ENCODE measurements at regions not wholly inside any gene's neighbourhood (a gene's known extent, or its start where the extent isn't known, plus 50 kb on each side); places are given as distances from the start of the nearest gene placed in this dataset.

DNA sequence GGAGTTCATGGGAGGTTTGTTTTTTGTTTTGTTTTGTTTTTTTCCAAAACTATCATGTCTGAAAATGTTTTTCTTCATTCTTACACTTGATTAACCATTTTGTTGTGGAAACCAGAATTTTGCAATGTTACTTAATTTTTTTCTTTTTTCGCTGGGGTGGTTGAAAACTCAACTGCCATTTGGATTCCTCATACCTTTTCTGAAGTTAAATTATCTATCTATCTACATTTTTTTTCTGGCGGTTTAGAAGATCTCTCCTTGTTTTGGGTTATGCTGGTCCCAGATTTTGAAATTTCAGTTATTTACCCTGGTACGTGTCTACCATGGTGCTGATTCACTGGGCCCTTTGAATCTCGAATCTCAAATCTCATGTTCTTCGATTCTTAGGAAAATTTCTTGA, 316.2 kb upstream of the SMARCA2 start:
- Histone ChIP-seq H3K9me3 (ENCODE audit: control insufficient read depth, insufficient read depth, low read depth, low read length) (no peaks in the 10 kb centered on the region), H4K20me1 (ENCODE audit: control insufficient read depth, extremely low read depth, insufficient read depth, low read length) (no peaks in the 10 kb centered on the region), H3K36me3 (ENCODE audit: control insufficient read depth, insufficient read depth, low read length) (no peaks in the 10 kb centered on the region), H3K79me2 (ENCODE audit: control insufficient read depth, insufficient read depth, low read length) (no peaks in the 10 kb centered on the region), H2AFZ (ENCODE audit: low read length) (no peak overlapping the region), H3K9ac (ENCODE audit: insufficient read depth, low read length) (no peak overlapping the region), H3K27me3 (ENCODE audit: control insufficient read depth, insufficient read depth, low read length) (no peaks in the 10 kb centered on the region), H3K4me1 (ENCODE audit: control insufficient read depth, extremely low read depth, insufficient read depth, low read length) (no peaks in the 10 kb centered on the region), H3K4me3 (replicated peaks in 1 of 4; ENCODE audit: control extremely low read depth in 1 of 4, insufficient read depth in 1 of 4, low read depth in 3 of 4, low read length in 4 of 4) (no peak overlapping the region), H3K27ac (ENCODE audit: insufficient read depth, low read length) (no peak overlapping the region), H3K4me2 (ENCODE audit: extremely low read depth, insufficient read depth, low read length) (no peak overlapping the region)
- TF ChIP-seq, protein P1, sequence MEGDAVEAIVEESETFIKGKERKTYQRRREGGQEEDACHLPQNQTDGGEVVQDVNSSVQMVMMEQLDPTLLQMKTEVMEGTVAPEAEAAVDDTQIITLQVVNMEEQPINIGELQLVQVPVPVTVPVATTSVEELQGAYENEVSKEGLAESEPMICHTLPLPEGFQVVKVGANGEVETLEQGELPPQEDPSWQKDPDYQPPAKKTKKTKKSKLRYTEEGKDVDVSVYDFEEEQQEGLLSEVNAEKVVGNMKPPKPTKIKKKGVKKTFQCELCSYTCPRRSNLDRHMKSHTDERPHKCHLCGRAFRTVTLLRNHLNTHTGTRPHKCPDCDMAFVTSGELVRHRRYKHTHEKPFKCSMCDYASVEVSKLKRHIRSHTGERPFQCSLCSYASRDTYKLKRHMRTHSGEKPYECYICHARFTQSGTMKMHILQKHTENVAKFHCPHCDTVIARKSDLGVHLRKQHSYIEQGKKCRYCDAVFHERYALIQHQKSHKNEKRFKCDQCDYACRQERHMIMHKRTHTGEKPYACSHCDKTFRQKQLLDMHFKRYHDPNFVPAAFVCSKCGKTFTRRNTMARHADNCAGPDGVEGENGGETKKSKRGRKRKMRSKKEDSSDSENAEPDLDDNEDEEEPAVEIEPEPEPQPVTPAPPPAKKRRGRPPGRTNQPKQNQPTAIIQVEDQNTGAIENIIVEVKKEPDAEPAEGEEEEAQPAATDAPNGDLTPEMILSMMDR (conservative IDR thresholded peaks at IDR 0.05 in 1 of 2, IDR thresholded peaks at IDR 0.05 in 1 of 2; ENCODE audit: low read depth in 1 of 2, low read length in 2 of 2), result no peak
- no peak for TF ChIP-seq EZH2 (IDR thresholded peaks at IDR 0.05; ENCODE audit: low read length, missing control alignments)
- DNase-seq (ENCODE audit: low read depth in 2 of 2), result no peak

DNA sequence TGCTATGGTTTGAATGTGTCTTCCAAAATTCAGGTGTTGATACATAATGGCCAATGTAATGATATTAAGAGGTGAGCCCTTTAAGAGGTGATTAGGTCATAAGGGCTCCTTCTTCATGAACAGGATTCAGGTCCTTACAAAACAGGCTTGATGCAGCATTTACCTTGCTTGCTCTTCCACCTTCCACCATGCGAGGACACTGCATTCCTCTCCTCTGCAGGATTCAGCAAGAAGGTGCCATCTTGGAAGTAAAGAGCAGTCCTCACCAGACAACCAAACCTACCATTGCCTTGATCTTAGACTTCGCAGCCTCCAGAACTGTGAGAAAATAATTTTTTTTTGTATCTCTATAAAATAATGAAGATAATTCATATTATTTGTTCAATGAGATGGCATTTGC, 314.0 kb upstream of the SMARCA2 start:
- H3K4me3 ChIP-seq (replicated peaks in 1 of 4; ENCODE audit: control extremely low read depth in 1 of 4, insufficient read depth in 1 of 4, low read depth in 3 of 4, low read length in 4 of 4), result no peak overlapping the region
- H3K27ac ChIP-seq (ENCODE audit: insufficient read depth, low read length), result no peak overlapping the region
- H3K27me3 ChIP-seq (ENCODE audit: control insufficient read depth, insufficient read depth, low read length), result no peaks in the 10 kb centered on the region
- no peaks in the 10 kb centered on the region for H4K20me1 ChIP-seq (ENCODE audit: control insufficient read depth, extremely low read depth, insufficient read depth, low read length)
- H3K9ac ChIP-seq (ENCODE audit: insufficient read depth, low read length), result no peak overlapping the region
- no peaks in the 10 kb centered on the region for H3K36me3 ChIP-seq (ENCODE audit: control insufficient read depth, insufficient read depth, low read length)
- no peaks in the 10 kb centered on the region for H3K4me1 ChIP-seq (ENCODE audit: control insufficient read depth, extremely low read depth, insufficient read depth, low read length)
- no peaks in the 10 kb centered on the region for H3K9me3 ChIP-seq (ENCODE audit: control insufficient read depth, insufficient read depth, low read depth, low read length)
- H2AFZ ChIP-seq (ENCODE audit: low read length), result no peak overlapping the region
- H3K4me2 ChIP-seq (ENCODE audit: extremely low read depth, insufficient read depth, low read length), result no peak overlapping the region
- no peaks in the 10 kb centered on the region for H3K79me2 ChIP-seq (ENCODE audit: control insufficient read depth, insufficient read depth, low read length)
- no peak for DNase-seq (ENCODE audit: low read depth in 2 of 2)
- TF ChIP-seq, protein P1 (conservative IDR thresholded peaks at IDR 0.05 in 1 of 2, IDR thresholded peaks at IDR 0.05 in 1 of 2; ENCODE audit: low read depth in 1 of 2, low read length in 2 of 2), result no peak
- TF ChIP-seq EZH2 (IDR thresholded peaks at IDR 0.05; ENCODE audit: low read length, missing control alignments), result no peak

DNA sequence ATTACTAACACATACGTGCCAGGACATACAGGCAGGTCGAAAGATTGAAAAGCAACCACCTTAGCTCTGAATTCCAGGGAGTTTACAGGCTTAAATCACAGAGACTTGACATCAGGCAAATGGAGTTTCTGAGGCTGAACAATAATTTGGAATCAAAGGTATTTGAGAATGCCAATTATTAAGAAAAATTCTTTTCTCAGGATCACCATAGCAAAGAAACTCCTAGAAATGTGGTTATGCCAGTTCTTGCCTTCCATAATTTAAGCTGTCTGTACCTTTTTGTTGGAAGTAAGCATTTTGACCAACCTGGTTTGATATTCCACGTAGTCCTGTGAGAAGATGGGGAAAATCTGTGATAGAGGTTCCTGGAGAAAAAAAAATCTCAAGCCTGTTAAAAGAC, 312.4 kb upstream of the SMARCA2 start:
- Histone ChIP-seq H3K4me1 (ENCODE audit: control insufficient read depth, extremely low read depth, insufficient read depth, low read length) (no peaks in the 10 kb centered on the region), H4K20me1 (ENCODE audit: control insufficient read depth, extremely low read depth, insufficient read depth, low read length) (no peaks in the 10 kb centered on the region), H3K27ac (ENCODE audit: insufficient read depth, low read length) (no peak overlapping the region), H3K9ac (ENCODE audit: insufficient read depth, low read length) (no peak overlapping the region), H3K79me2 (ENCODE audit: control insufficient read depth, insufficient read depth, low read length) (no peaks in the 10 kb centered on the region), H3K4me2 (ENCODE audit: extremely low read depth, insufficient read depth, low read length) (no peak overlapping the region), H3K4me3 (replicated peaks in 1 of 4; ENCODE audit: control extremely low read depth in 1 of 4, insufficient read depth in 1 of 4, low read depth in 3 of 4, low read length in 4 of 4) (no peak overlapping the region), H3K27me3 (ENCODE audit: control insufficient read depth, insufficient read depth, low read length) (no peaks in the 10 kb centered on the region), H2AFZ (ENCODE audit: low read length) (no peak overlapping the region), H3K36me3 (ENCODE audit: control insufficient read depth, insufficient read depth, low read length) (no peaks in the 10 kb centered on the region), H3K9me3 (ENCODE audit: control insufficient read depth, insufficient read depth, low read depth, low read length) (no peaks in the 10 kb centered on the region)
- no peak for DNase-seq (ENCODE audit: low read depth in 2 of 2)
- no peak for TF ChIP-seq EZH2 (IDR thresholded peaks at IDR 0.05; ENCODE audit: low read length, missing control alignments)
- TF ChIP-seq, protein P1 (conservative IDR thresholded peaks at IDR 0.05 in 1 of 2, IDR thresholded peaks at IDR 0.05 in 1 of 2; ENCODE audit: low read depth in 1 of 2, low read length in 2 of 2), result no peak

Measured in fibroblast of lung (primary cell).